Testis (tissue), 2 donors: ENCODE measurements at regions not wholly inside any gene's neighbourhood (a gene's known extent, or its start where the extent isn't known, plus 50 kb on each side); places are given as distances from the start of the nearest gene placed in this dataset.

Experiments
- DNase-seq: peaks from one replicate; pipeline ENCODE4 v3.0.0-alpha.2; 2019
- H3K27ac ChIP-seq, 2 donors: fragments of 200-600 bp; sonication (generic); one replicate each; pipeline ENCODE4 v1.5.1; 2019
- H3K27me3 ChIP-seq: fragments of 200-600 bp; sonication (generic); one replicate; pipeline ENCODE4 v1.5.1; 2019
- H3K36me3 ChIP-seq: fragments of 200-600 bp; sonication (generic); one replicate; pipeline ENCODE4 v1.5.1; 2017; ENCODE audit warnings: low read depth; ENCODE audit errors: missing control alignments
- H3K4me1 ChIP-seq: fragments of 200-600 bp; sonication (generic); one replicate; pipeline ENCODE4 v1.5.1; 2019
- H3K4me3 ChIP-seq, 2 donors: fragments of 200-600 bp; sonication (generic); one replicate each; pipeline ENCODE4 v1.5.1; 2017 to 2019
- H3K9me3 ChIP-seq: fragments of 200-600 bp; sonication (generic); one replicate; pipeline ENCODE4 v1.5.1; 2017
- POLR2A ChIP-seq: fragments of 450-650 bp; IDR thresholded peaks from one replicate; pipeline ENCODE4 v1.6.1; 2017; ENCODE audit warnings: antibody characterized with exemption, mild to moderate bottlenecking, moderate library complexity
- WGBS, 2 donors: methylation state at CpG; one replicate each; pipeline ENCODE4 v1.1.5; 2018; 5-methylcytosine and 5-hydroxymethylcytosine counted together
- intact Hi-C: fragments of 100-400 bp; cut with DNase I; formaldehyde crosslinking; loops from one replicate; pipeline ENCODE4 v1.15.1; 2023; ENCODE audit warnings: low total_unique reads
- TF ChIP-seq, protein P1 (sequence below), 3 experiments: fragments of 450-650 bp in 2 of 3; fragments of 200-600 bp in 1 of 3; sonication (generic) in 1 of 3; IDR thresholded peaks; one replicate each; pipeline ENCODE4 v1.5.1; 2016 to 2019; ENCODE audit warnings: antibody characterized with exemption in 3 of 3, mild to moderate bottlenecking in 2 of 3, moderate library complexity in 1 of 3

DNA sequence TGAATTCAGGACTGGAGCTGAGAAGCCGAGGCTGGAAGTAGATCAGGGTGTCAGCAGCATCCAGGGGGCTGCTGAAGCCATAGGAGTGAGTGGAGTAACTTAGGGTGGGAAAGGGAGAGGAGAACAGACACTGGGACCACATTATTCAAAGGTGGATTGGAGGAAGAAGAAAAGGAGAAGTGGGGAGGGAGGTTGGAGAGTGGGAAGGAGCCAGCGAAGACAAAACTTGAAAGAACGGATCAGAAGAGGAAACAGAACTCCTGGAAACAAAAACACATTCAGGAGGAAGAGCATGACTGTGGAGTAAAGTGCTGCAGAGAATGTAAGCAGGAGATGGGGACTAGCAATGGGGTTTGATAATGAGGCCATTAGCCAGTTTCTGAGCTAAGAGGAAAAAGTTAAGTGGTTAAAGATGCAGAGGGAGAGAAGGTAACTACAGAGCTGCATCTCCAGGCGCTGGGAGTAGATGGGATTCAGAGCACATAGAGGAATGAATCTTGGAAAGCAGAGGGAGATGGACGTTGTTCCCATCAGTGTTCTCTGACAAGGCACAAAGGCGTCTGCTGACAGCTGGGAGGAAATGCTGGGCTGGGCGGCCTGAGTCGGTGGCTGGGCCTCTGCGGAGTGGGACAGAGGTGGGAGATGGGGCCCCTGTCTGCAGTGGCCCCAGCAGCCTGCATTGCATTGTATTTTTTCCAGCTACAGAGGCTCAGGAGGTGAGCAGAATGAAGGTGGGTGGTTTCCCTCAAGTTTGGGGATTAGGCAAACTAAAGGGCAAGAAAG is 63.1 kb upstream of the LEP start:
- no peak overlapping the region for H3K27ac ChIP-seq
- DNase-seq = no peak
- no peaks in the 10 kb centered on the region for H3K27me3 ChIP-seq
- H3K36me3 ChIP-seq = no peaks in the 10 kb centered on the region
- no peak overlapping the region for H3K4me3 ChIP-seq
- intact Hi-C loops = no loop called here
- H3K9me3 ChIP-seq = no peaks in the 10 kb centered on the region
- 73 to 74% methylated on average over 9 of the region's 9 CpGs for WGBS, 2 donors
- H3K4me1 ChIP-seq = peaks cover 15% of the 10 kb centered on the region
- no peak for TF ChIP-seq POLR2A
- TF ChIP-seq, protein P1, sequence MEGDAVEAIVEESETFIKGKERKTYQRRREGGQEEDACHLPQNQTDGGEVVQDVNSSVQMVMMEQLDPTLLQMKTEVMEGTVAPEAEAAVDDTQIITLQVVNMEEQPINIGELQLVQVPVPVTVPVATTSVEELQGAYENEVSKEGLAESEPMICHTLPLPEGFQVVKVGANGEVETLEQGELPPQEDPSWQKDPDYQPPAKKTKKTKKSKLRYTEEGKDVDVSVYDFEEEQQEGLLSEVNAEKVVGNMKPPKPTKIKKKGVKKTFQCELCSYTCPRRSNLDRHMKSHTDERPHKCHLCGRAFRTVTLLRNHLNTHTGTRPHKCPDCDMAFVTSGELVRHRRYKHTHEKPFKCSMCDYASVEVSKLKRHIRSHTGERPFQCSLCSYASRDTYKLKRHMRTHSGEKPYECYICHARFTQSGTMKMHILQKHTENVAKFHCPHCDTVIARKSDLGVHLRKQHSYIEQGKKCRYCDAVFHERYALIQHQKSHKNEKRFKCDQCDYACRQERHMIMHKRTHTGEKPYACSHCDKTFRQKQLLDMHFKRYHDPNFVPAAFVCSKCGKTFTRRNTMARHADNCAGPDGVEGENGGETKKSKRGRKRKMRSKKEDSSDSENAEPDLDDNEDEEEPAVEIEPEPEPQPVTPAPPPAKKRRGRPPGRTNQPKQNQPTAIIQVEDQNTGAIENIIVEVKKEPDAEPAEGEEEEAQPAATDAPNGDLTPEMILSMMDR (IDR thresholded peaks at IDR 0.05) = no peak

GRCh38 chr7:128178611-128179010 is 62.5 kb upstream of the LEP start:
- no peaks in the 10 kb centered on the region for H3K9me3 ChIP-seq
- 89 to 92% methylated on average over 3 of the region's 3 CpGs for WGBS, 2 donors
- intact Hi-C loops = no loop called here
- H3K27me3 ChIP-seq = no peaks in the 10 kb centered on the region
- no peak overlapping the region for H3K27ac ChIP-seq
- DNase-seq = no peak
- peaks cover 19% of the 10 kb centered on the region for H3K4me1 ChIP-seq
- no peaks in the 10 kb centered on the region for H3K36me3 ChIP-seq
- H3K4me3 ChIP-seq = no peak overlapping the region
- TF ChIP-seq, protein P1 (IDR thresholded peaks at IDR 0.05) = no peak
- no peak for TF ChIP-seq POLR2A

DNA sequence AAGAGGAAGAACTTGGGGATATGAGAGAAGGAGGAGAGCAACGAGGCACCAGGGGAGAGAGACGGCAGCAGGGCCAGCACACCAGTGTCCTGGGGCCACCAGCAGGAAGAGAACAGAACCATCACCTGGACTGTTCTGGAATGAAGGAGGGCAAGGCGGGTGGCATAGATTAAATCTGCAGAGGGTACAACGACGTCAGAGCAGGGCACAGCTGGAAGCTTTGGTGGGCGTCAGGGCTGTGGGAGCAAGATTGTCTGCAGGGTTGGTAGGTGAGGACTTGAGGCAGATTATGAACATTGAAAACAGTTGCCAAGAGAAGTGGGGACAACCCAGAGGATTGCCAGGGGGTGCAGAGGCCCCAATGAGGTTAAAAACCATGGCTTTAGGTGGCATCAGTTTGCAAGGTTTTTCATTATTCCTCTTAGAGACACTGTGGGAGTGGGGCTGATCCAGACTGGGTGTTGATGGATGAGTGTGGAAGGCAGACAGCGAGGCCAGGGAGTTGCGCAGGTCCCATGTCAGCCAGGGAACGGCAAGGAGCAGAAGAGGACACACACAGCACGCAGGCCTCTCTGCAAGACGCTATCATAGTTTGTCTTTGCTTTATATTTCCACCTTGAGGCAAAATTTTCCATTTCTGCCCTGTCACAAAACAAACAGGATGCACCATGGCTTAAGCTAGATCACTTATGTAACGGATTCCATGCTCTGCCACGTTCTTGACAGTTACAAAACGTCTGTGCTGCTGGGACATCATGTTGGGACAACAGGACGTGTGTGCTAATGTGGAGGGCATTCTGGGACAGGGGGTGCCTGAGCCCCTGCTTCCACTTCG is 52.5 kb upstream of the LEP start:
- intact Hi-C loops = no loop called here
- no peak overlapping the region for H3K4me3 ChIP-seq
- no peaks in the 10 kb centered on the region for H3K4me1 ChIP-seq
- DNase-seq = no peak
- no peaks in the 10 kb centered on the region for H3K27me3 ChIP-seq
- WGBS, 2 donors = 77 to 83% methylated on average over 15 to 16 of the region's 16 CpGs
- TF ChIP-seq POLR2A = no peak
- TF ChIP-seq, protein P1 (IDR thresholded peaks at IDR 0.05) = no peak
- H3K9me3 ChIP-seq = no peaks in the 10 kb centered on the region
- no peak overlapping the region for H3K27ac ChIP-seq
- H3K36me3 ChIP-seq = no peaks in the 10 kb centered on the region

- TF ChIP-seq, protein P1 (IDR thresholded peaks at IDR 0.05) = no peak
- no peak for TF ChIP-seq POLR2A
- Histone ChIP-seq H3K4me1 (no peaks in the 10 kb centered on the region), H3K27me3 (no peaks in the 10 kb centered on the region), H3K36me3 (no peaks in the 10 kb centered on the region), H3K4me3 (no peak overlapping the region), H3K27ac (no peak overlapping the region), H3K9me3 (no peaks in the 10 kb centered on the region)
- DNase-seq = no peak
- intact Hi-C loops = no loop called here
- WGBS, 2 donors = 91 to 97% methylated on average over 6 to 8 of the region's 8 CpGs
Observed at GRCh38 chr7:128189231-128189930, 51.7 kb upstream of the LEP start.
